GM12878 (cell line): ENCODE measurements at regions not wholly inside any gene's neighbourhood (a gene's known extent, or its start where the extent isn't known, plus 50 kb on each side); places are given as distances from the start of the nearest gene placed in this dataset.

Experiments used
- ATAC-seq: fragments of 200-7000 bp; cut with Tn5 transposase; 3 replicates; pipeline ENCODE4 v1.9.1; 2020; ENCODE audit warnings: mild to moderate bottlenecking, moderate library complexity
- BruUV-seq: library from RNA; stranded (reverse); fragments of 400-500 nt; replicated peaks from 2 replicates; lab custom pipeline; 2021; lab: Mats Ljungman, UMichigan
- CTCF ChIA-PET: fragments of 300-600 bp; sonication (Branson Sonifier 250); formaldehyde crosslinking; extraction: SDS; loops from one replicate; lab custom pipeline; 2021; ENCODE audit warnings: inconsistent platforms; lab: Yijun Ruan, JAX
- POLR2A ChIA-PET: fragments of 350-600 bp; formaldehyde crosslinking; extraction: SDS; loops from one replicate; lab custom pipeline; 2021; ENCODE audit warnings: inconsistent platforms; lab: Charles Lee
- RAD21 ChIA-PET: fragments of 300-600 bp; sonication (Branson Sonifier 250); formaldehyde crosslinking; loops from one replicate; lab custom pipeline; 2023; ENCODE audit warnings: antibody characterized with exemption; ENCODE audit not compliant: unreplicated experiment; lab: Charles Lee
- SMC1A ChIA-PET: fragments of 300-600 bp; sonication (Branson Sonifier 250); formaldehyde crosslinking; loops from one replicate; lab custom pipeline; 2023; ENCODE audit not compliant: unreplicated experiment, uncharacterized antibody; lab: Charles Lee
- DNase-seq: peaks from one replicate; pipeline ENCODE4 v3.0.0-alpha.2; 2011; ENCODE audit warnings: low read depth, low spot score
- FAIRE-seq: peaks from 3 replicates; lab custom pipeline; 2011; peaks lifted over from hg19 to GRCh38; lab: Jason Lieb, UNC
- H2AFZ ChIP-seq: 2 replicates; pipeline ENCODE4 v1.6.0; 2011; ENCODE audit warnings: low read depth, low read length, control low read depth; ENCODE audit not compliant: control insufficient read depth
- H3K27ac ChIP-seq: 2 replicates; pipeline ENCODE4 v1.5.1; 2011; ENCODE audit warnings: control low read depth; ENCODE audit not compliant: control insufficient read depth, insufficient read depth
- H3K27me3 ChIP-seq, 2 experiments: replicated peaks in 1 of 2; 2 replicates each; pipeline versions ENCODE4 v1.6.0 to v1.6.1; 2011; ENCODE audit warnings: low read length in 1 of 2; ENCODE audit not compliant: control insufficient read depth in 2 of 2, insufficient read depth in 2 of 2
- H3K36me3 ChIP-seq, 2 experiments: 2 replicates each; pipeline ENCODE4 v1.5.1; 2011; ENCODE audit warnings: low read length in 1 of 2; ENCODE audit not compliant: control insufficient read depth in 2 of 2, insufficient read depth in 2 of 2
- H3K4me1 ChIP-seq: 2 replicates; pipeline ENCODE4 v1.6.1; 2011; ENCODE audit warnings: mild to moderate bottlenecking, low read length, moderate library complexity, mixed read lengths; ENCODE audit not compliant: control insufficient read depth, insufficient read depth
- H3K4me2 ChIP-seq: 2 replicates; pipeline ENCODE4 v1.6.0; 2011; ENCODE audit warnings: control low read depth; ENCODE audit not compliant: control insufficient read depth, insufficient read depth
- H3K4me3 ChIP-seq: fragments of 200-600 bp; sonication (generic); 2 replicates; pipeline ENCODE4 v1.5.1; 2016
- H3K79me2 ChIP-seq: 2 replicates; pipeline ENCODE4 v1.6.0; 2011; ENCODE audit warnings: low read length; ENCODE audit not compliant: control insufficient read depth, insufficient read depth
- H3K9ac ChIP-seq: 2 replicates; pipeline ENCODE4 v1.8.0; 2011; ENCODE audit warnings: low read length, control low read depth, mixed read lengths; ENCODE audit not compliant: control insufficient read depth, insufficient read depth
- H3K9me3 ChIP-seq: replicated peaks from 3 replicates; pipeline ENCODE4 v1.5.1; 2011; ENCODE audit warnings: mild to moderate bottlenecking, low read length; ENCODE audit not compliant: control insufficient read depth, insufficient read depth
- H4K20me1 ChIP-seq: 2 replicates; pipeline ENCODE4 v1.6.0; 2011; ENCODE audit not compliant: control insufficient read depth, insufficient read depth
- CBX3 ChIP-seq: fragments of 200-600 bp; sonication (generic); IDR thresholded peaks from 2 replicates; pipeline ENCODE4 v1.6.1; 2016; ENCODE audit warnings: low read depth, borderline replicate concordance
- CEBPZ ChIP-seq: fragments of 150-350 bp; IDR thresholded peaks from 2 replicates; pipeline ENCODE4 v1.6.1; 2016; ENCODE audit warnings: low read depth, low read length
- E4F1 ChIP-seq: fragments of 450-650 bp; IDR thresholded peaks from 2 replicates; pipeline ENCODE4 v1.6.1; 2018; ENCODE audit warnings: borderline replicate concordance, mild to moderate bottlenecking; ENCODE audit not compliant: partially characterized antibody
- MYB ChIP-seq: fragments of 150-350 bp; IDR thresholded peaks from 2 replicates; pipeline ENCODE4 v1.6.1; 2014; ENCODE audit warnings: mild to moderate bottlenecking, low read depth, low read length, borderline replicate concordance
- NR2C2 ChIP-seq: IDR thresholded peaks from 2 replicates; pipeline ENCODE4 v1.6.1; 2011; ENCODE audit warnings: borderline replicate concordance, low read depth; ENCODE audit not compliant: control insufficient read depth, insufficient read length
- PBX3 ChIP-seq: IDR thresholded peaks from 2 replicates; pipeline ENCODE4 v1.6.1; 2011; ENCODE audit warnings: mild to moderate bottlenecking, low read depth, low read length, moderate library complexity; ENCODE audit not compliant: insufficient replicate concordance
- SREBF2 ChIP-seq: IDR thresholded peaks from 2 replicates; pipeline ENCODE4 v1.6.1; 2012; ENCODE audit warnings: mild to moderate bottlenecking, low read length
- WRNIP1 ChIP-seq: IDR thresholded peaks from 2 replicates; pipeline ENCODE4 v1.6.1; 2011; ENCODE audit warnings: low read depth, low read length, improper control_type of control experiment, borderline replicate concordance
- ZNF384 ChIP-seq: IDR thresholded peaks from 2 replicates; pipeline ENCODE4 v1.6.1; 2012; ENCODE audit warnings: low read depth, mild to moderate bottlenecking, low read length, improper control_type of control experiment, borderline replicate concordance
- WGBS: methylation state at CpG from one replicate; pipeline ENCODE4 v1.1.6; 2016; ENCODE audit warnings: low lambda C conversion rate; ENCODE audit not compliant: insufficient replicate concordance, insufficient coverage; ENCODE audit errors: missing lambda C conversion rate; 5-methylcytosine and 5-hydroxymethylcytosine counted together
- in situ Hi-C: fragments of 300-500 bp; cut with MboI; formaldehyde crosslinking; loops from 9 replicates; pipeline ENCODE4 v1.14.3; 2018; ENCODE audit warnings: mixed read lengths
- intact Hi-C: fragments of 100-400 bp; cut with micrococcal nuclease; formaldehyde crosslinking; loops from one replicate; pipeline ENCODE4 v1.14.2; 2022; ENCODE audit not compliant: unreplicated experiment

GRCh38 chr11:134529212-134530096 lies 117.4 kb upstream of the B3GAT1 start:
- WGBS: 27% methylated on average over 26 of the region's 26 CpGs
- Histone ChIP-seq H3K4me1 (no peaks in the 10 kb centered on the region), H3K27me3 (no peaks in the 10 kb centered on the region; a peak in 1 of 4 replicates), H3K36me3 (no peaks in the 10 kb centered on the region), H3K4me3 (no peak overlapping the region), H2AFZ (no peak overlapping the region), H4K20me1 (no peaks in the 10 kb centered on the region; the same call in 1 of the 2 replicates), H3K9me3 (no peaks in the 10 kb centered on the region), H3K9ac (no peak overlapping the region), H3K27ac (no peak overlapping the region)
- ChIA-PET CTCF (no interaction called here), POLR2A (no interaction called here), SMC1A (no interaction called here), RAD21 (no interaction called here)
- ATAC-seq (no peak), DNase-seq (no peak)
- intact Hi-C loops: no loop called here
- BruUV-seq: no TSS peak
- TF ChIP-seq NR2C2: no peak
- no peak for TF ChIP-seq CBX3
- no peak for TF ChIP-seq E4F1
- TF ChIP-seq PBX3: no peak
- TF ChIP-seq CEBPZ: no peak
- no peak for TF ChIP-seq SREBF2
- no peak for TF ChIP-seq WRNIP1
- no peak for TF ChIP-seq MYB
- no peak for TF ChIP-seq ZNF384
- TF ChIP-seq, all 136 proteins: peak for 0
- in situ Hi-C loops: no loop called here
- H3K4me2 ChIP-seq: no peak overlapping the region
- FAIRE-seq: no peak
- H3K79me2 ChIP-seq: no peaks in the 10 kb centered on the region
